HG02798 (cell line): ENCODE measurements at regions not wholly inside any gene's neighbourhood (a gene's known extent, or its start where the extent isn't known, plus 50 kb on each side); places are given as distances from the start of the nearest gene placed in this dataset.
A peak's percentile ranks its signal among the peaks of the same experiment; 100 is the strongest.
"Not testable (repeated sequence)": the region's sequence is repeated elsewhere in the genome, so short reads cannot be mapped to it uniquely, and the experiment has no call there.

ENCODE experiments used
- ATAC-seq: cut with Tn5 transposase; IDR thresholded peaks from one replicate; pipeline ENCODE4 v1.9.1; 2021; ENCODE audit warnings: mild to moderate bottlenecking; ENCODE audit not compliant: unreplicated experiment, poor library complexity

GRCh38 chr2:111355022-111355817, 234.5 kb downstream of the BCL2L11 start:
- ATAC-seq, result not testable (repeated sequence)

GRCh38 chr2:111355823-111356511, 235.3 kb downstream of the BCL2L11 start:
- not testable (repeated sequence) for ATAC-seq

GRCh38 chr2:111356512-111357031, 235.9 kb downstream of the BCL2L11 start:
- ATAC-seq, result not testable (repeated sequence)

DNA sequence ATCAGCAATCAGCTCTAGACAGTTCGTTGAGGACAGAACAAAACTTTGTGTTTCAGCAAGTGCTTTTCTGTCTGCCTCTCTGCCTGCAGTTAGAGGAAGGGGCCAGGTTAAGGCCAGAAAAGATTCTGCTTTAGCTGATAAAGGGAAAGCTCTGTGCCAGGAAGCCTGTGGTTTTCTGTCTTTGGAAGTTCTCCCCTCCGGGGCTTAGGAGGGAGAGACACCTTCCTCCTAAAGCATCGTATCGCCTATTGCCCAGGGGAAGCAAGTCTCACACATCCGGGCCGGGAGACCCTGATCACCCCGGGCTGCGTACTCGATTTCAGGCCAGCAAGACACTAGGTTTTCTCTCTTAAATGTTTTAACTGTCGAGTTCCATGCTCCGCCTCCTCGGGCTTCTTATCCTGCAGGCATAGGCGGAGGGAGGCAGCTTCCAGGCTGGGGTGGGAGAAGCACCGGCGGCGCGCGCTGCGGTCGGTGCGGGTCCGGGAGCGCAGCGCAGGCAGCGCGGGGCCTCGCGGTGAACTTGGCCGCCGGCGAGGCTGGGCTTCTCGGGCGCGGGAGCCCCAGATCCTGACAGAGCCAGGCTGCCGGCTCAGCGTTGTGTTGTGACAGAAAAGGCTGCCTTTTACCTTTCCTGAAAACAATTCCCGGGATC, 245.4 kb downstream of the BCL2L11 start:
- not testable (repeated sequence) for ATAC-seq

- ATAC-seq, result not testable (repeated sequence)
These were observed 245.9 kb downstream of the BCL2L11 start for GRCh38 chr2:111366641-111367029.

- not testable (repeated sequence) for ATAC-seq
These were observed 246.4 kb downstream of the BCL2L11 start for GRCh38 chr2:111367080-111367479.

DNA sequence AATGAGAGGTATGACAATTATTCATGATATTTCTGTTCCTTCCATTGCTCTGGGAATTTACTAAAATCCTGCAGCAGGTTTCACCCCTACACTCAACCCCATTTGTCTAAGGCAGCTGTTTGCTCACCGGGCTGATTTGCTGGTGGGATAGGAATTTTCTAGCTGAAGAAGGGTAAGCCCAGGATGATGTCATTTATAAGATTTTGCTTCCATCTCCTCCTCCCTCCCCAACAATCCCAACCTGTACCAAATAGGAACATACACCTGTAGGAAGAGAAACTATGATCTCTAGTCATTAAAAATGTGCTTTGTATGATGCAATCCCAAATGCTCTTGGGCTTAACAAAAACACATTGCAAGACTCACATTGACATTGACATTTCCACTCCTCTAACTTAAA, 247.2 kb downstream of the BCL2L11 start:
- ATAC-seq, result peak; percentile 13

- peak; percentile 50 for ATAC-seq
These were observed 247.6 kb downstream of the BCL2L11 start for GRCh38 chr2:111368288-111368687.

DNA sequence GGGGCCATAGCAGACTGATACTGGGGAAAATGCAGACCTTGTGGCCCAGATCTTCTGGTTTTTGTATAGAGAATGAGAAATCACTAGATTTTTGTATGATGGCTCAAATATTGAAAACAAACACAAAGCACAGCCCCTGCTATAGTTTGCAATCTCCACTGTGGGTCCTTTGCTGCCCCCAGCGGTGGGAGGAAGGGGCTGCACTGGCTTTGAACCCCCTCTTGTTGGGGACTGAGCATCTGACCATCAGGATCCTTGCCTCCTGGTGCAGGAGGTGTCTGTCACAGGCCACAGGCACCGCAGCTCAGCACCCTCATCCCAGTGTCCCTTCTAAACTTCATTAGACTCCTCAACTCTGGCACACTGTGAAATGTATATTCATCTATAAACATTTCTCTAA, 252.3 kb downstream of the BCL2L11 start:
- ATAC-seq, result not testable (repeated sequence)

- ATAC-seq, result not testable (repeated sequence)
These were observed 253.3 kb downstream of the BCL2L11 start for GRCh38 chr2:111373989-111374388.

DNA sequence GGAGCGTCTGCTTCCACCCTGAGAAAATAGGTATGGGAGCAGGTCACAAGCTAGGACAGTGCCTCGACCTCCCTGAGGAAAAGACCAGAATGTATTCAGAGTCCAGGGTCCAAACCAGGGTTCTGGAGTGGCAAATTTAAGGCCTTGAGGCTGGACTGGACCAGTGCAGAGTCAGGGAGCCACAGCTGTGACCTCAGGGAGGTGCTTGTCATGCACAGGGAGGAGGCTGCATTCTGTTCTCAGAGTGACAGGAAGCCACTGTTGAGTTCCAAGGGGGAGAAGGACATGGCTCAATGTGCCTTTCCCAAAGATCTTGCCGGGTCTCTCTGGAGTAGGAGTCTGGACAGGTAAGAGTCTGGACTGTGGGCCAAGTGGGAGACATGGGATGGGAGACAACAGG, 254.0 kb downstream of the BCL2L11 start:
- ATAC-seq, result not testable (repeated sequence)

GRCh38 chr2:111375320-111375883, 254.7 kb downstream of the BCL2L11 start:
- not testable (repeated sequence) for ATAC-seq

DNA sequence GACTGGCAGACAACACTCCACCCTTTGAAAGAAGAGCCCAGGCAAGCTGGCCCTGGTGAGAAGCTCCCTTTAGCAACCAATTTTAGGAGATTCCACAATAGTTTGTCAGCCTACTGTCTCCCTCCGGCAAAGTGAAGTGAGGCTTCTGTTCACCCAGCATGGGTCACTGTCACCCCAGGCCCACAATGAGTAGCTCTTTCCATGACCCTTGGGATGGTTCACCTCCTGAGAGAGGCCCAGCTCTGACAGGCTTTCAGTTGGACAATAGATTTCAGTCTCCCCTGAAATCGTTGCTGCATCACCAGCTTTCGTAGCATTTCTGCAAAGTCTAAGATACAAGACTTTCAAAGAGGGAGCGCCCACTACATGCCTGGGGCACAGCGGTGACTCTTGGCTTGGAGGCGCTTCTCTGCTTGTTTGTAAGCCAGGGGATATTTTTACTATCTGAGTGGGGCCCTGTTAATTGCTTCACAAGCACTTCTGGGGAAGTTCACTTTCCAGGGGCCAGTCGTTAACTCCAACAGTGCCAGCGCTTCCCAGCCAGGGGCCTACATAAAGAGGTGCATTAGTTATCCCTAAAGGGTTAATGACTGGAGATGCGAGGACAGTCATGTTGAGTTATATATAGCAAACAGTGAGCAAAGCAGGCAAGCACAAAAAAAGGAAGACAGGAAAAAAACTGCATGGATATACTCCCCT, 255.7 kb downstream of the BCL2L11 start:
- ATAC-seq, result not testable (repeated sequence)

DNA sequence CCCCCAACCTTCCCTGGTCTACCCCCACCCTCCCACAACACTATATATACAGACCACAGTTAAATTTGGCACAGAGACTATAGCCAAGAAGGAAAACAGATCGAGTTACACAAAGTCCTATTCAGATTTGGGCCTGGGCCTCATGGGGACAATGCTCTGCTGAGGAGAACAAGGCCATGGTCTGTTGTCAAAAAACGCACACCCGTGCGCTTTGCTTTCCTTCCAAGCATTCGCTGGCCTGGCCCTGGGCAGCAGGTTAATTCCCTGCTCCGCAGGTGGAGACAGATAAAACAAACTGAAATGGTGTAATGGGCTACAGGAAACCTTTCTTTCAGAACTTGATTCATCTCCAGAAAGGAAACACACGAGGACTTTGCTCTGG, 256.2 kb downstream of the BCL2L11 start:
- not testable (repeated sequence) for ATAC-seq

GRCh38 chr2:111377386-111377959, 256.8 kb downstream of the BCL2L11 start:
- ATAC-seq, result not testable (repeated sequence)

- ATAC-seq, result not testable (repeated sequence)
These were observed 257.6 kb downstream of the BCL2L11 start for GRCh38 chr2:111378348-111378747.

GRCh38 chr2:111380733-111381439, 260.2 kb downstream of the BCL2L11 start:
- not testable (repeated sequence) for ATAC-seq

GRCh38 chr2:111381530-111382306, 261.0 kb downstream of the BCL2L11 start:
- not testable (repeated sequence) for ATAC-seq
